ENCODE measurements at regions not wholly inside any gene's neighbourhood (a gene's known extent, or its start where the extent isn't known, plus 50 kb on each side); places are given as distances from the start of the nearest gene placed in this dataset.

DNA sequence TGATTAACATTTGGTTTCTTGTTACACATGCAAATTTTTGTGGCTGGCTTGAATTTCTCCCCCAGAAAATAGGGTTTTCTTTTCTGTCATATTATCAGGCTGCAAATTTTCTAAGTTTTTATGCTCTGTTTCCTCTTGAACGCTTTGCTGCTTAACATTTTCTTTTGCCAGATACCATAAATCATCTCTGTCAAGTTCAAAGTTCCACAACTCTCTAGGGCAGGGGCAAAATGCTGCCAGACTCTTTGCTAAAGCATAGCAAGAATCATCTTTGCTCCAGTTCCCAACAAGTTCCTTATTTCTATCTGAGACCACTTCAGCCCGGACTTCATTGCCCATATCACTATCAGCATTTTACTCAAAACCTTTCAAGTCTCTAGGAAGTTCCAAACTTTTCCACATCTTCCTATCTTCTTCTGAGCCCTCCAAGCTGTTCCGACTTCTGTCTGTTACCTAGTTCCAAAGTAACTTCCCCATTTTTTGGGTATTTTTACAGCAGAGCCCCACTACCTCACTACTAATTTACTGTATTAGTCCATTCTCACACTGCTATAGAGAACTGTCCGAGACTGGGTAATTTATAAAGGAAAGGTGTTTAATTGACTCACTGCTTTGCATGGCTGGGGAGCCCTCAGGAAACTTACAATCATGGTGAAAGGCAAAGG is 486.9 kb upstream of the NCAM2 start:
- TF ChIP-seq, protein P1, sequence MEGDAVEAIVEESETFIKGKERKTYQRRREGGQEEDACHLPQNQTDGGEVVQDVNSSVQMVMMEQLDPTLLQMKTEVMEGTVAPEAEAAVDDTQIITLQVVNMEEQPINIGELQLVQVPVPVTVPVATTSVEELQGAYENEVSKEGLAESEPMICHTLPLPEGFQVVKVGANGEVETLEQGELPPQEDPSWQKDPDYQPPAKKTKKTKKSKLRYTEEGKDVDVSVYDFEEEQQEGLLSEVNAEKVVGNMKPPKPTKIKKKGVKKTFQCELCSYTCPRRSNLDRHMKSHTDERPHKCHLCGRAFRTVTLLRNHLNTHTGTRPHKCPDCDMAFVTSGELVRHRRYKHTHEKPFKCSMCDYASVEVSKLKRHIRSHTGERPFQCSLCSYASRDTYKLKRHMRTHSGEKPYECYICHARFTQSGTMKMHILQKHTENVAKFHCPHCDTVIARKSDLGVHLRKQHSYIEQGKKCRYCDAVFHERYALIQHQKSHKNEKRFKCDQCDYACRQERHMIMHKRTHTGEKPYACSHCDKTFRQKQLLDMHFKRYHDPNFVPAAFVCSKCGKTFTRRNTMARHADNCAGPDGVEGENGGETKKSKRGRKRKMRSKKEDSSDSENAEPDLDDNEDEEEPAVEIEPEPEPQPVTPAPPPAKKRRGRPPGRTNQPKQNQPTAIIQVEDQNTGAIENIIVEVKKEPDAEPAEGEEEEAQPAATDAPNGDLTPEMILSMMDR (IDR thresholded peaks at IDR 0.05): no peak
- Histone ChIP-seq H3K9me3 (no peaks in the 10 kb centered on the region), H3K36me3 (no peaks in the 10 kb centered on the region), H3K27ac (no peak overlapping the region), H3K4me1 (ENCODE audit: control insufficient read depth in 1 of 2, low read depth in 2 of 2) (no peaks in the 10 kb centered on the region), H3K27me3 (replicated peaks; ENCODE audit: insufficient read depth) (no peaks in the 10 kb centered on the region), H3K4me3 (no peak overlapping the region)
- ATAC-seq (ENCODE audit: insufficient number of reproducible peaks, low FRiP score, low read depth) (no peak), DNase-seq (ENCODE audit: low spot score) (no peak)

DNA sequence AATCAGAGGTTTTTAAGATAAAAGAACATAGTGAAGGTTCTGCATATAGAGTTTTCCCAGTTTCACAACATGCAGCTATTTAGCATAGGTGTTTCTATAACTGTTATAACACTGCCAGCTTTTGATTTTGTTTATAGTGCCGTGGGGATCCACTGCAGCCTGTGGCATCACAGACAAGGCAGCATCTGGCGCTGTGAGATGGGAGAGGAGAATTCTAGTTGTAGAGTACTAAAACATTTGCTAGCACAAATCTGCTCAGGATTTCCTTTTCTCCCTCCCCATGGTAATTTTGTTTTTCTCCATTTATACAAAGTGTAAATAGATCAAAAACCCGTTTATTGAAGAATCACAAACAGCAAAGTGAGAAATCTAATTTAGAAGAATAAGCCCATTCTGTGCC is 482.8 kb upstream of the NCAM2 start:
- Histone ChIP-seq H3K27ac (no peak overlapping the region), H3K4me1 (ENCODE audit: control insufficient read depth in 1 of 2, low read depth in 2 of 2) (no peaks in the 10 kb centered on the region), H3K9me3 (no peaks in the 10 kb centered on the region), H3K27me3 (replicated peaks; ENCODE audit: insufficient read depth) (no peaks in the 10 kb centered on the region), H3K4me3 (no peak overlapping the region), H3K36me3 (no peaks in the 10 kb centered on the region)
- DNase-seq (ENCODE audit: low spot score) (no peak), ATAC-seq (ENCODE audit: insufficient number of reproducible peaks, low FRiP score, low read depth) (no peak)
- TF ChIP-seq, protein P1 (IDR thresholded peaks at IDR 0.05): no peak

DNA sequence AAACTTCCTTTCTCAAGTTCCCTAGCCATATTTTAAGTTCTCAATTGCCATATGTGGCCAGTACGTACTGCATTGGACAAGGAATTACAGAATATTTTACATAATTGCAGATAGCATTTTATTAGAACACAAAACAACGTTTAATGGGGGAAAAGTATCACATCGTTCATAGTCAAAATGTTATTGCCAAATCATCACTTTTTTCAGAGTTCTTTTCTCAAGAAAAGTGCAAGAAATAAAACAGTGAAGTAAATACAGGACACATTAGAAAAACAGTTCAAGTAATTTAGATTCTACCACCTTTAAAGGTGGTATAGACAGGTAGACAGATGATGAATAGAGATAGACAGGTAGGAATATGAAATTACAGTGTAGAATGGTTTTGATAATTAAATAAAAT is 479.1 kb upstream of the NCAM2 start:
- TF ChIP-seq, protein P1 (IDR thresholded peaks at IDR 0.05): no peak
- Histone ChIP-seq H3K4me3 (no peak overlapping the region), H3K27ac (no peak overlapping the region), H3K4me1 (ENCODE audit: control insufficient read depth in 1 of 2, low read depth in 2 of 2) (no peaks in the 10 kb centered on the region), H3K36me3 (no peaks in the 10 kb centered on the region), H3K27me3 (replicated peaks; ENCODE audit: insufficient read depth) (no peaks in the 10 kb centered on the region), H3K9me3 (no peaks in the 10 kb centered on the region)
- ATAC-seq (ENCODE audit: insufficient number of reproducible peaks, low FRiP score, low read depth) (no peak), DNase-seq (ENCODE audit: low spot score) (no peak)

DNA sequence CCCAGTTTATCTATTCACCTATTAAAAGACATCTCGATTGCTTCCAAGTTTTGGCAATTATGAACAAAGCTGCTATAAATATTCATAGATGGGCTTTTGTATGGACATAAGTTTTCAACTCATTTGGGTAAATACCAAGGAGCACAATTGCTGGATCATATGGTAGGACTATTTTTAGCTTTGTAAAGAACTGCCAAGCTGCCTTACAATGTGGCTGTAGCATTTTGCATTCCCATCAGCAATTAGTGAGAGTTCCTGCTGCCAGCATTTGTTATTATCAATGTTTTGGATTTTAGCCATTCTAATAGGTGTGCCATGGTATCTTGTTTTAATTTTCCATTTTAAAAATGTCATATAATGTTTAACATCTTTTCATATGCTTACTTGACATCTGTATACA is 475.6 kb upstream of the NCAM2 start:
- no peak overlapping the region for H3K27ac ChIP-seq
- H3K9me3 ChIP-seq: no peaks in the 10 kb centered on the region
- H3K4me1 ChIP-seq (ENCODE audit: control insufficient read depth in 1 of 2, low read depth in 2 of 2): no peaks in the 10 kb centered on the region
- no peak for DNase-seq (ENCODE audit: low spot score)
- H3K27me3 ChIP-seq (replicated peaks; ENCODE audit: insufficient read depth): no peaks in the 10 kb centered on the region
- no peak for ATAC-seq (ENCODE audit: insufficient number of reproducible peaks, low FRiP score, low read depth)
- TF ChIP-seq, protein P1 (IDR thresholded peaks at IDR 0.05): no peak
- H3K4me3 ChIP-seq: no peak overlapping the region
- H3K36me3 ChIP-seq: no peaks in the 10 kb centered on the region

DNA sequence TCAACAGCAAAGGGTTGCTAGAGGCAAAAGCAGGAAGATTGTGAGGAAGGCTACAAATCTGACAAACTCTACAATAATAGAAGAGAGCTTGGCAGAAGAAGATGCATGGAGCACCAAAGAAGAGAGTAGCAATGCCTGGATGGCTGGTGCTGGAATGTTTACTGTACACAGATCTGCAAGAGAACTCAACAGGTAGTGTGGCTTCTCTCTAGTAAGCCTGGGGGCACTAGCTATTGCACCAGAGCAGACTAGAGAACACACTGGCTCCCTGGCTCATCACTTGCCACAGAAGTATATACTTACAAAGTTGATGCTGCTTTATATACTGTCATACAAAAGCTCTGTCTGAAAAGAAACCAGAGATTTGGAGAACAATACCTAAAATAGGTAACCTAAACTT is 475.0 kb upstream of the NCAM2 start:
- Histone ChIP-seq H3K4me3 (no peak overlapping the region), H3K36me3 (no peaks in the 10 kb centered on the region), H3K9me3 (no peaks in the 10 kb centered on the region), H3K4me1 (ENCODE audit: control insufficient read depth in 1 of 2, low read depth in 2 of 2) (no peaks in the 10 kb centered on the region), H3K27ac (no peak overlapping the region), H3K27me3 (replicated peaks; ENCODE audit: insufficient read depth) (no peaks in the 10 kb centered on the region)
- no peak for ATAC-seq (ENCODE audit: insufficient number of reproducible peaks, low FRiP score, low read depth)
- TF ChIP-seq, protein P1 (IDR thresholded peaks at IDR 0.05): no peak
- no peak for DNase-seq (ENCODE audit: low spot score)
